HEK293 (cell line): ENCODE measurements at regions not wholly inside any gene's neighbourhood (a gene's known extent, or its start where the extent isn't known, plus 50 kb on each side); places are given as distances from the start of the nearest gene placed in this dataset.

Source experiments
- CTCF ChIA-PET: fragments of 350-600 bp; formaldehyde crosslinking; extraction: SDS; loops from one replicate; lab custom pipeline; 2021; ENCODE audit warnings: antibody characterized with exemption; lab: Yijun Ruan, JAX
- POLR2A ChIA-PET: fragments of 300-600 bp; formaldehyde crosslinking; extraction: SDS; loops from one replicate; lab custom pipeline; 2020; ENCODE audit warnings: antibody characterized with exemption, inconsistent platforms; lab: Yijun Ruan, JAX
- H3K27ac ChIP-seq: fragments of 200-500 bp; sonication (Bioruptor generic); 2 replicates; pipeline ENCODE4 v1.5.1; 2014; ENCODE audit warnings: low read depth, low read length, control low read depth, inconsistent platforms; ENCODE audit errors: extremely low read depth
- H3K36me3 ChIP-seq, 2 experiments: fragments of 200-500 bp in 1 of 2; sonication (Bioruptor generic) in 1 of 2; 1 replicate in 1 of 2; 2 replicates in 1 of 2; pipeline ENCODE4 v1.5.1; 2014 to 2017; ENCODE audit warnings: inconsistent platforms in 2 of 2, low read length in 2 of 2; ENCODE audit not compliant: control insufficient read depth in 2 of 2, insufficient read depth in 1 of 2
- H3K4me1 ChIP-seq: fragments of 200-500 bp; sonication (Bioruptor generic); 2 replicates; pipeline ENCODE4 v1.5.1; 2014; ENCODE audit warnings: mild to moderate bottlenecking, low read length, inconsistent platforms; ENCODE audit not compliant: control insufficient read depth, insufficient read depth
- H3K4me3 ChIP-seq: 2 replicates; pipeline ENCODE4 v1.5.1; 2011; ENCODE audit warnings: low read depth, mild to moderate bottlenecking, control low read depth, low read length, moderate library complexity
- H3K9me3 ChIP-seq: fragments of 200-500 bp; sonication (Bioruptor generic); 2 replicates; pipeline ENCODE4 v1.5.1; 2014; ENCODE audit warnings: low read depth, low read length, inconsistent platforms; ENCODE audit not compliant: control insufficient read depth, insufficient read depth
- FEZF1 ChIP-seq: fragments of 450-650 bp; formaldehyde crosslinking; IDR thresholded peaks from 2 replicates; pipeline ENCODE4 v1.5.1; 2016; ENCODE audit warnings: missing biosample characterization, missing genetic modification characterization
- GLIS1 ChIP-seq: fragments of 450-650 bp; formaldehyde crosslinking; IDR thresholded peaks from 2 replicates; pipeline ENCODE4 v1.5.1; 2016; ENCODE audit warnings: missing biosample characterization, missing genetic modification characterization
- HIC1 ChIP-seq: fragments of 450-650 bp; formaldehyde crosslinking; IDR thresholded peaks from 2 replicates; pipeline ENCODE4 v1.5.1; 2016; ENCODE audit warnings: missing biosample characterization, missing genetic modification characterization
- IKZF3 ChIP-seq: fragments of 450-650 bp; IDR thresholded peaks from 2 replicates; pipeline ENCODE4 v1.5.0; 2018; ENCODE audit warnings: missing biosample characterization, mild to moderate bottlenecking, missing genetic modification characterization, moderate library complexity
- KLF17 ChIP-seq: fragments of 450-650 bp; formaldehyde crosslinking; IDR thresholded peaks from 2 replicates; pipeline ENCODE4 v1.5.1; 2016; ENCODE audit warnings: missing biosample characterization, missing genetic modification characterization
- KLF8 ChIP-seq: fragments of 450-650 bp; formaldehyde crosslinking; IDR thresholded peaks from 2 replicates; pipeline ENCODE4 v1.5.1; 2016; ENCODE audit warnings: missing biosample characterization, missing genetic modification characterization
- PATZ1 ChIP-seq: fragments of 450-650 bp; formaldehyde crosslinking; IDR thresholded peaks from 2 replicates; pipeline ENCODE4 v1.5.1; 2016; ENCODE audit warnings: missing biosample characterization, missing genetic modification characterization
- YY2 ChIP-seq: fragments of 450-650 bp; formaldehyde crosslinking; IDR thresholded peaks from 2 replicates; pipeline ENCODE4 v1.5.1; 2016; ENCODE audit warnings: missing biosample characterization, missing genetic modification characterization
- ZNF174 ChIP-seq: fragments of 450-650 bp; formaldehyde crosslinking; IDR thresholded peaks from 2 replicates; pipeline ENCODE4 v1.5.0; 2017; ENCODE audit warnings: missing biosample characterization, mild to moderate bottlenecking, missing genetic modification characterization
- ZNF175 ChIP-seq: fragments of 450-650 bp; formaldehyde crosslinking; IDR thresholded peaks from 2 replicates; pipeline ENCODE4 v1.5.1; 2016; ENCODE audit warnings: missing biosample characterization, missing genetic modification characterization
- ZNF19 ChIP-seq: fragments of 450-650 bp; formaldehyde crosslinking; IDR thresholded peaks from 2 replicates; pipeline ENCODE4; 2016; ENCODE audit warnings: missing biosample characterization, missing genetic modification characterization, low read depth
- ZNF239 ChIP-seq: fragments of 450-650 bp; formaldehyde crosslinking; IDR thresholded peaks from 2 replicates; pipeline ENCODE4 v1.5.1; 2016; ENCODE audit warnings: missing biosample characterization, missing genetic modification characterization
- ZNF302 ChIP-seq: fragments of 450-650 bp; formaldehyde crosslinking; IDR thresholded peaks from 2 replicates; pipeline ENCODE4 v1.5.1; 2016; ENCODE audit warnings: missing biosample characterization, missing genetic modification characterization, low read depth
- ZNF350 ChIP-seq: fragments of 450-650 bp; formaldehyde crosslinking; IDR thresholded peaks from 2 replicates; pipeline ENCODE4 v1.5.0; 2017; ENCODE audit warnings: missing biosample characterization, mild to moderate bottlenecking, missing genetic modification characterization
- ZNF48 ChIP-seq: fragments of 450-650 bp; formaldehyde crosslinking; IDR thresholded peaks from 2 replicates; pipeline ENCODE4 v1.5.1; 2016; ENCODE audit warnings: missing biosample characterization, missing genetic modification characterization
- ZNF518A ChIP-seq: fragments of 450-650 bp; formaldehyde crosslinking; conservative IDR thresholded peaks from 2 replicates; pipeline ENCODE4 v1.5.1; 2016; ENCODE audit warnings: low read depth, missing biosample characterization, missing genetic modification characterization
- ZNF529 ChIP-seq: fragments of 450-650 bp; formaldehyde crosslinking; IDR thresholded peaks from 2 replicates; pipeline ENCODE4 v1.5.1; 2017; ENCODE audit warnings: missing genetic modification characterization, missing biosample characterization; ENCODE audit not compliant: insufficient replicate concordance
- ZNF548 ChIP-seq: fragments of 450-650 bp; formaldehyde crosslinking; IDR thresholded peaks from 2 replicates; pipeline ENCODE4 v1.5.1; 2016; ENCODE audit warnings: missing biosample characterization, missing genetic modification characterization
- ZNF561 ChIP-seq: fragments of 450-650 bp; IDR thresholded peaks from 2 replicates; pipeline ENCODE4 v1.5.1; 2018; ENCODE audit warnings: missing biosample characterization, missing genetic modification characterization, borderline replicate concordance
- ZNF610 ChIP-seq: fragments of 450-650 bp; formaldehyde crosslinking; IDR thresholded peaks from 2 replicates; pipeline ENCODE4 v1.5.1; 2016; ENCODE audit warnings: missing biosample characterization, missing genetic modification characterization, borderline replicate concordance
- ZNF664 ChIP-seq: fragments of 450-650 bp; formaldehyde crosslinking; IDR thresholded peaks from 2 replicates; pipeline ENCODE4 v1.5.1; 2016; ENCODE audit warnings: missing biosample characterization, missing genetic modification characterization
- ZSCAN18 ChIP-seq: fragments of 450-650 bp; formaldehyde crosslinking; IDR thresholded peaks from 2 replicates; pipeline ENCODE4 v1.5.1; 2016; ENCODE audit warnings: missing biosample characterization, missing genetic modification characterization
- ZSCAN4 ChIP-seq: fragments of 450-650 bp; formaldehyde crosslinking; IDR thresholded peaks from 2 replicates; pipeline ENCODE4 v1.5.1; 2017; ENCODE audit warnings: missing biosample characterization, missing genetic modification characterization

GRCh38 chr7:46157931-46158330, 236.9 kb upstream of the IGFBP3 start:
- H3K4me3 ChIP-seq, result no peak overlapping the region
- no peak overlapping the region for H3K27ac ChIP-seq
- H3K9me3 ChIP-seq, result no peaks in the 10 kb centered on the region
- ChIA-PET POLR2A (no interaction called here), CTCF (no interaction called here)
- no peaks in the 10 kb centered on the region for H3K36me3 ChIP-seq
- peaks cover 4% of the 10 kb centered on the region for H3K4me1 ChIP-seq
- TF ChIP-seq ZNF561 (tag by site-specific recombination) (no peak), ZNF529 (tag by site-specific recombination) (no peak), ZSCAN4 (tag by site-specific recombination) (no peak), ZNF174 (tag by site-specific recombination) (no peak), ZNF610 (no peak), ZNF664 (tag by site-specific recombination) (no peak), GLIS1 (tag by site-specific recombination) (no peak)

GRCh38 chr7:46157404-46157803, 236.3 kb upstream of the IGFBP3 start:
- peaks cover 4% of the 10 kb centered on the region for H3K4me1 ChIP-seq
- no peak for TF ChIP-seq ZSCAN18 (tag by site-specific recombination)
- no peak for TF ChIP-seq ZNF302 (tag by site-specific recombination)
- no peak for TF ChIP-seq KLF8
- no peak for TF ChIP-seq YY2 (tag by site-specific recombination)
- TF ChIP-seq ZNF175 (tag by site-specific recombination), result no peak
- no peak for TF ChIP-seq ZNF239 (tag by site-specific recombination)
- no peak for TF ChIP-seq IKZF3 (tag by site-specific recombination)
- no peak for TF ChIP-seq ZNF548 (tag by site-specific recombination)
- TF ChIP-seq HIC1 (tag by site-specific recombination), result no peak
- no peak for TF ChIP-seq PATZ1
- no peak for TF ChIP-seq ZNF518A (tag by site-specific recombination)
- no peak for TF ChIP-seq ZNF48 (tag by site-specific recombination)
- no peak for TF ChIP-seq KLF17 (tag by site-specific recombination)
- TF ChIP-seq ZNF19 (tag by site-specific recombination), result no peak
- no peak for TF ChIP-seq ZNF350 (tag by site-specific recombination)
- TF ChIP-seq FEZF1, result no peak
- H3K27ac ChIP-seq, result no peak overlapping the region
- H3K4me3 ChIP-seq, result no peak overlapping the region
- ChIA-PET CTCF (no interaction called here), POLR2A (no interaction called here)
- H3K9me3 ChIP-seq, result no peaks in the 10 kb centered on the region
- no peaks in the 10 kb centered on the region for H3K36me3 ChIP-seq
